SU-DHL-6 (cell line): ENCODE measurements at regions not wholly inside any gene's neighbourhood (a gene's known extent, or its start where the extent isn't known, plus 50 kb on each side); places are given as distances from the start of the nearest gene placed in this dataset.

Experiments
- EZH2phosphoT487 ChIP-seq: fragments of 200-600 bp; sonication (generic), shearing (Covaris generic); conservative IDR thresholded peaks from 2 replicates; pipeline ENCODE4 v1.6.1; 2018; ENCODE audit warnings: mild to moderate bottlenecking, antibody characterized with exemption, low read length, moderate library complexity, mixed read lengths
- TF ChIP-seq, protein P1 (sequence below): fragments of 200-600 bp; sonication (generic); IDR thresholded peaks from one replicate; pipeline ENCODE4 v1.5.1; 2017; ENCODE audit warnings: antibody characterized with exemption, mild to moderate bottlenecking, low read length, moderate library complexity; ENCODE audit not compliant: insufficient read depth, poor library complexity, severe bottlenecking

- TF ChIP-seq, protein P1, sequence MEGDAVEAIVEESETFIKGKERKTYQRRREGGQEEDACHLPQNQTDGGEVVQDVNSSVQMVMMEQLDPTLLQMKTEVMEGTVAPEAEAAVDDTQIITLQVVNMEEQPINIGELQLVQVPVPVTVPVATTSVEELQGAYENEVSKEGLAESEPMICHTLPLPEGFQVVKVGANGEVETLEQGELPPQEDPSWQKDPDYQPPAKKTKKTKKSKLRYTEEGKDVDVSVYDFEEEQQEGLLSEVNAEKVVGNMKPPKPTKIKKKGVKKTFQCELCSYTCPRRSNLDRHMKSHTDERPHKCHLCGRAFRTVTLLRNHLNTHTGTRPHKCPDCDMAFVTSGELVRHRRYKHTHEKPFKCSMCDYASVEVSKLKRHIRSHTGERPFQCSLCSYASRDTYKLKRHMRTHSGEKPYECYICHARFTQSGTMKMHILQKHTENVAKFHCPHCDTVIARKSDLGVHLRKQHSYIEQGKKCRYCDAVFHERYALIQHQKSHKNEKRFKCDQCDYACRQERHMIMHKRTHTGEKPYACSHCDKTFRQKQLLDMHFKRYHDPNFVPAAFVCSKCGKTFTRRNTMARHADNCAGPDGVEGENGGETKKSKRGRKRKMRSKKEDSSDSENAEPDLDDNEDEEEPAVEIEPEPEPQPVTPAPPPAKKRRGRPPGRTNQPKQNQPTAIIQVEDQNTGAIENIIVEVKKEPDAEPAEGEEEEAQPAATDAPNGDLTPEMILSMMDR: no peak
- TF ChIP-seq EZH2phosphoT487: no peak
These were observed 104.0 kb downstream of the KCNE4 start for GRCh38 chr2:223155956-223156355.
